ENCODE measurements at regions not wholly inside any gene's neighbourhood (a gene's known extent, or its start where the extent isn't known, plus 50 kb on each side); places are given as distances from the start of the nearest gene placed in this dataset.

- 7% methylated on average over 1 of the region's 1 CpG for WGBS (ENCODE audit: low lambda C conversion rate, missing lambda C conversion rate)
- H3K27ac ChIP-seq = no peak overlapping the region
- H3K9me3 ChIP-seq (ENCODE audit: low read depth) = no peaks in the 10 kb centered on the region
- no peaks in the 10 kb centered on the region for H4K20me1 ChIP-seq (ENCODE audit: insufficient read depth, poor library complexity, severe bottlenecking)
- no peak overlapping the region for H3K4me3 ChIP-seq
- TF ChIP-seq EZH2phosphoT487 (IDR thresholded peaks at IDR 0.05; ENCODE audit: low read depth, severe bottlenecking, unreplicated experiment) (no peak), EZH2 (IDR thresholded peaks at IDR 0.05; ENCODE audit: borderline replicate concordance) (no peak), CTCF (IDR thresholded peaks at IDR 0.05; ENCODE audit: poor library complexity) (no peak)
- H3K4me1 ChIP-seq (ENCODE audit: insufficient read depth) = peaks cover 7% of the 10 kb centered on the region
- H3K27me3 ChIP-seq = no peaks in the 10 kb centered on the region
- no peaks in the 10 kb centered on the region for H3K9me2 ChIP-seq (replicated peaks; ENCODE audit: insufficient read depth)
- no peak overlapping the region for H3K4me2 ChIP-seq
- no peaks in the 10 kb centered on the region for H3K36me3 ChIP-seq (replicated peaks; ENCODE audit: insufficient read depth, low read depth)
- peak; percentile 77 for DNase-seq (ENCODE audit: low spot score)
- no peaks in the 10 kb centered on the region for H3K79me2 ChIP-seq
- H2AFZ ChIP-seq = no peak overlapping the region
Observed at GRCh38 chr3:40741729-40742128, 217.0 kb downstream of the ZNF621 start.

GRCh38 chr3:40745381-40746106 lies 220.8 kb downstream of the ZNF621 start:
- Histone ChIP-seq H3K27ac (no peak overlapping the region), H3K4me1 (ENCODE audit: insufficient read depth) (peaks cover 7% of the 10 kb centered on the region), H3K9me2 (replicated peaks; ENCODE audit: insufficient read depth) (no peaks in the 10 kb centered on the region), H4K20me1 (ENCODE audit: insufficient read depth, poor library complexity, severe bottlenecking) (no peaks in the 10 kb centered on the region), H3K4me2 (no peak overlapping the region), H3K36me3 (replicated peaks; ENCODE audit: insufficient read depth, low read depth) (no peaks in the 10 kb centered on the region), H3K27me3 (no peaks in the 10 kb centered on the region), H3K9me3 (ENCODE audit: low read depth) (no peaks in the 10 kb centered on the region), H3K4me3 (no peak overlapping the region), H2AFZ (no peak overlapping the region), H3K79me2 (no peaks in the 10 kb centered on the region)
- TF ChIP-seq EZH2 (IDR thresholded peaks at IDR 0.05; ENCODE audit: borderline replicate concordance) (no peak), EZH2phosphoT487 (IDR thresholded peaks at IDR 0.05; ENCODE audit: low read depth, severe bottlenecking, unreplicated experiment) (no peak), CTCF (IDR thresholded peaks at IDR 0.05; ENCODE audit: poor library complexity) (no peak)
- WGBS (ENCODE audit: low lambda C conversion rate, missing lambda C conversion rate) = 91% methylated on average over 2 of the region's 2 CpGs
- DNase-seq (ENCODE audit: low spot score) = no peak

- H3K9me2 ChIP-seq (replicated peaks; ENCODE audit: insufficient read depth) = no peaks in the 10 kb centered on the region
- H3K27me3 ChIP-seq = no peaks in the 10 kb centered on the region
- no peaks in the 10 kb centered on the region for H4K20me1 ChIP-seq (ENCODE audit: insufficient read depth, poor library complexity, severe bottlenecking)
- H3K4me2 ChIP-seq = no peak overlapping the region
- H3K4me1 ChIP-seq (ENCODE audit: insufficient read depth) = no peaks in the 10 kb centered on the region
- no peak overlapping the region for H3K27ac ChIP-seq
- TF ChIP-seq EZH2phosphoT487 (IDR thresholded peaks at IDR 0.05; ENCODE audit: low read depth, severe bottlenecking, unreplicated experiment) (no peak), CTCF (IDR thresholded peaks at IDR 0.05; ENCODE audit: poor library complexity) (no peak), EZH2 (IDR thresholded peaks at IDR 0.05; ENCODE audit: borderline replicate concordance) (no peak)
- no peaks in the 10 kb centered on the region for H3K36me3 ChIP-seq (replicated peaks; ENCODE audit: insufficient read depth, low read depth)
- DNase-seq (ENCODE audit: low spot score) = no peak
- no peaks in the 10 kb centered on the region for H3K9me3 ChIP-seq (ENCODE audit: low read depth)
- no peak overlapping the region for H2AFZ ChIP-seq
- 100% methylated on average over 1 of the region's 1 CpG for WGBS (ENCODE audit: low lambda C conversion rate, missing lambda C conversion rate)
- H3K4me3 ChIP-seq = no peak overlapping the region
- H3K79me2 ChIP-seq = no peaks in the 10 kb centered on the region
Observed at GRCh38 chr3:40751666-40752065, 226.9 kb downstream of the ZNF621 start.

All from hepatocyte (in vitro differentiated cells).